Progenitor cell of endocrine pancreas (in vitro differentiated cells): ENCODE measurements at regions not wholly inside any gene's neighbourhood (a gene's known extent, or its start where the extent isn't known, plus 50 kb on each side); places are given as distances from the start of the nearest gene placed in this dataset.

Experiments used
- DNase-seq: peaks from one replicate; pipeline ENCODE4 v3.0.0; 2021; ENCODE audit warnings: low spot score; ENCODE audit not compliant: unreplicated experiment
- H3K27ac Mint-ChIP-seq: 2 replicates; pipeline ENCODE4 v1.8.0; 2021; ENCODE audit warnings: mild to moderate bottlenecking, moderate library complexity, mixed read lengths
- H3K27me3 Mint-ChIP-seq: 2 replicates; pipeline ENCODE4 v1.8.0; 2021; ENCODE audit warnings: mixed read lengths
- H3K36me3 Mint-ChIP-seq: 2 replicates; pipeline ENCODE4 v1.8.0; 2022; ENCODE audit warnings: mixed read lengths; ENCODE audit not compliant: insufficient read depth
- H3K4me1 Mint-ChIP-seq: 2 replicates; pipeline ENCODE4 v1.8.0; 2021; ENCODE audit warnings: low read depth, mixed read lengths
- H3K4me3 Mint-ChIP-seq: 2 replicates; pipeline ENCODE4 v1.8.0; 2021; ENCODE audit warnings: low read depth, mild to moderate bottlenecking, moderate library complexity, mixed read lengths
- H3K9me3 Mint-ChIP-seq: 2 replicates; pipeline ENCODE4 v1.8.0; 2021; ENCODE audit warnings: low read depth, mixed read lengths
- CTCF ChIP-seq: fragments of 200-600 bp; sonication (generic); IDR thresholded peaks from one replicate; pipeline ENCODE4 v1.5.0; 2021; ENCODE audit warnings: antibody characterized with exemption, mild to moderate bottlenecking; ENCODE audit not compliant: unreplicated experiment

DNA sequence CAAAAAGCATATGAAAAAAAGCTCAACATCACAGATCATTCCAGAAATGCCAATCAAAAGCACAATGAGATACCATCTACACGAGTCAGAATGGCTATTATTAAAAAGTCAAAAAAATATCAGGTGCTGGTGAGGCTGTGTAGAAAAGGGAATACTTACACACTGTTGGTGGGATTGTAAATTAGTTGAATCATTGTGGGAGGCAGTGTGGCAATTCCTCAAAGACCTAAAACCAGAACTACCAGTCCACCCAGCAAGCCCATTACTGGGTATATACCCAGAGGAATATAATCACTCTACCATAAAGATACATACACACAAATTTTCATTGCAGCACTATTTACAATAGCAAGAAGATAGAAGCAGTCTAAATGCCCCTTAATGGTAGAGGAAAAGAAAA is 529.9 kb downstream of the SLITRK1 start:
- TF ChIP-seq CTCF = no peak
- H3K9me3 Mint-ChIP-seq = no peaks in the 10 kb centered on the region
- no peaks in the 10 kb centered on the region for H3K27me3 Mint-ChIP-seq
- H3K27ac Mint-ChIP-seq = no peak overlapping the region
- DNase-seq = no peak
- H3K4me3 Mint-ChIP-seq = no peak overlapping the region
- no peaks in the 10 kb centered on the region for H3K4me1 Mint-ChIP-seq
- H3K36me3 Mint-ChIP-seq = no peaks in the 10 kb centered on the region

DNA sequence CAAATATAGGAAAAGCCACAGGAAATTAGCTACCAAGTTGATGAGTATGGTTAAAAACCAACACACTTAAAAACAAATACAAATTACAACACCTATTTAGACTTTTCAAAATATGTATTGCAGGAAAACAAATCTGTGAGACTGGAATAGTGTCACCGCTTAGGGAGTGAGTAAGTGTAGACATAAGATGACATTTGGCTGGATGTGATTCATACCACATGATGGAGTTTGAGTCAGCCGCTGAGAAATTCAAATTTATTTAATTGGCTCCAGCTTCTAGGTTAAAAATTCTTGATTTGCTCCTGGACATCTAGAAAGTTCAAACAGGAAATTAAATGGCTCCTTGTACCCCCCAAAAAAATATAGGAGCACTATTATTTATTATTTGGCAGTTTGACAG is 531.7 kb downstream of the SLITRK1 start:
- Mint-ChIP-seq H3K4me3 (no peak overlapping the region), H3K27ac (no peak overlapping the region), H3K36me3 (no peaks in the 10 kb centered on the region), H3K4me1 (no peaks in the 10 kb centered on the region), H3K9me3 (no peaks in the 10 kb centered on the region), H3K27me3 (no peaks in the 10 kb centered on the region)
- no peak for TF ChIP-seq CTCF
- DNase-seq = no peak

GRCh38 chr13:83344518-83344917 is 537.8 kb downstream of the SLITRK1 start:
- no peak for DNase-seq
- Mint-ChIP-seq H3K9me3 (peaks cover 12% of the 10 kb centered on the region), H3K27ac (no peak overlapping the region), H3K36me3 (peaks cover 1% of the 10 kb centered on the region), H3K4me3 (no peak overlapping the region), H3K4me1 (peaks cover 1% of the 10 kb centered on the region), H3K27me3 (no peaks in the 10 kb centered on the region)
- no peak for TF ChIP-seq CTCF

- no peak for DNase-seq
- H3K36me3 Mint-ChIP-seq = peaks cover 1% of the 10 kb centered on the region
- H3K4me1 Mint-ChIP-seq = peaks cover 1% of the 10 kb centered on the region
- peaks cover 12% of the 10 kb centered on the region for H3K9me3 Mint-ChIP-seq
- no peaks in the 10 kb centered on the region for H3K27me3 Mint-ChIP-seq
- no peak overlapping the region for H3K4me3 Mint-ChIP-seq
- H3K27ac Mint-ChIP-seq = no peak overlapping the region
- TF ChIP-seq CTCF = no peak
Observed at GRCh38 chr13:83340170-83340569, 542.1 kb downstream of the SLITRK1 start.

DNA sequence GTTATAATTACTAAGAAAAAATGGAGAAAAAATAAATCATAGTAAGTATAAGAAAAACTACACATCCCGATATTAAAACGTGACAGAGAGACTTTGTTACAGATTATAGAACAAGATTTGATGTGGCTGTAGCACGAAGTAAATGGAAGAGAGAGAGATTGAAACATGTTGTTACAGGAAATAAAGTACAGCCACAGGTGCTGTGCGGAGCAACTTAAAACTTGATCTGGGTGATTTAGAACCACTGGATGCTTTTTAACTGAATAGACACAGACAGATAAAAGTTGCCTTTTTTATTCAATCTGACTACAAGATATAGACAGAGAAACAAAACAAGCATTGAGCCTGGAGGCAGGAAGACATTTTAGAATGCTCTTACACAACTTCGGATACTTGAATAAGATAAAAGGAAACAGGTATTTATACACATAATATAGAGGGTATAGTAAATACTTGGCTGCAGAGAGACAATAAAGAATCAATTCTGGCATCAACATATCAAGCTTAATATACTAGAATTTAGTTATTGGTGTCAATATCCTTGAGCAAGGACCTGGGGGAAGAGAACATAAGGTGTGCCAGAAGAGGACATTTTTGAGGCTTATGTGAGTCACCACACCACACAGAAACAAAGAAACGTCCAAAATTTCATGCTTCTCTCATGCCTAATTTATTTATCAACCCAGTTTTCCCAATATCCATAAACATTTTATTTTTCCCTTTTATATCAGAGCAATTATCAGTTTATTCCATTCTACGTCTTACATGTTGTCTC is 548.5 kb downstream of the SLITRK1 start:
- no peak for DNase-seq
- Mint-ChIP-seq H3K4me3 (no peak overlapping the region), H3K27me3 (no peaks in the 10 kb centered on the region), H3K36me3 (no peaks in the 10 kb centered on the region), H3K27ac (no peak overlapping the region), H3K9me3 (no peaks in the 10 kb centered on the region), H3K4me1 (no peaks in the 10 kb centered on the region)
- TF ChIP-seq CTCF = no peak
